H1 (cell line): ENCODE measurements at regions not wholly inside any gene's neighbourhood (a gene's known extent, or its start where the extent isn't known, plus 50 kb on each side); places are given as distances from the start of the nearest gene placed in this dataset.

Source experiments
- CTCF ChIA-PET: fragments of 300-600 bp; sonication (Branson Sonifier 250); formaldehyde crosslinking; loops from one replicate; lab custom pipeline; 2021; ENCODE audit not compliant: partially characterized antibody; lab: Charles Lee
- POLR2A ChIA-PET: fragments of 300-600 bp; sonication (Branson Sonifier 250); formaldehyde crosslinking; loops from one replicate; lab custom pipeline; 2021; ENCODE audit warnings: inconsistent platforms; ENCODE audit not compliant: partially characterized antibody; lab: Charles Lee
- DNase-seq, 2 experiments: peaks; one replicate each; pipeline versions ENCODE4 v3.0.0 to v3.0.0-alpha.2; 2010 to 2022; ENCODE audit warnings: low spot score in 2 of 2, low read depth in 1 of 2, mixed read lengths in 1 of 2
- FAIRE-seq: peaks from 2 replicates; lab custom pipeline; 2011; peaks lifted over from hg19 to GRCh38; lab: Jason Lieb, UNC
- H2AFZ ChIP-seq: 2 replicates; pipeline ENCODE4 v1.8.1; 2012; ENCODE audit warnings: low read length, inconsistent platforms
- H2AK5ac ChIP-seq: 2 replicates; pipeline ENCODE4 v1.6.1; 2013; ENCODE audit warnings: low read depth, low read length
- H2BK120ac ChIP-seq: replicated peaks from 2 replicates; pipeline ENCODE3; 2013; ENCODE audit warnings: low read depth, low read length, inconsistent platforms
- H2BK12ac ChIP-seq: 2 replicates; pipeline ENCODE4 v1.6.1; 2013; ENCODE audit warnings: low read depth, low read length
- H2BK15ac ChIP-seq: 2 replicates; pipeline ENCODE4 v1.6.1; 2013; ENCODE audit warnings: low read length
- H2BK20ac ChIP-seq: 2 replicates; pipeline ENCODE4 v1.6.1; 2013; ENCODE audit warnings: low read length
- H2BK5ac ChIP-seq: 2 replicates; pipeline ENCODE4 v1.6.1; 2013; ENCODE audit warnings: low read depth, low read length
- H3K14ac ChIP-seq: 2 replicates; pipeline ENCODE4 v1.6.1; 2013; ENCODE audit warnings: inconsistent platforms; ENCODE audit not compliant: insufficient read length
- H3K18ac ChIP-seq: 2 replicates; pipeline ENCODE4 v1.6.1; 2013; ENCODE audit warnings: low read length; ENCODE audit errors: extremely low read depth
- H3K23ac ChIP-seq: 2 replicates; pipeline ENCODE4 v1.6.1; 2013; ENCODE audit warnings: inconsistent platforms; ENCODE audit not compliant: insufficient read length
- H3K23me2 ChIP-seq: 2 replicates; pipeline ENCODE4 v1.6.1; 2013; ENCODE audit warnings: low read depth, low read length
- H3K27ac ChIP-seq: 2 replicates; pipeline ENCODE4 v1.6.1; 2011; ENCODE audit warnings: low read depth, low read length, inconsistent platforms
- H3K27me3 ChIP-seq, 4 experiments: replicated peaks in 1 of 4; 1 replicate in 1 of 4; 2 replicates in 3 of 4; pipeline versions ENCODE4 v1.6.1 to v1.8.1; 2011 to 2013; ENCODE audit warnings: low read length in 3 of 4, mild to moderate bottlenecking in 3 of 4, inconsistent platforms in 2 of 4, mixed read lengths in 2 of 4, moderate library complexity in 1 of 4; ENCODE audit not compliant: control insufficient read depth in 3 of 4, insufficient read depth in 3 of 4; ENCODE audit errors: extremely low read depth in 1 of 4
- H3K36me3 ChIP-seq, 4 experiments: 2 replicates each; pipeline versions ENCODE4 v1.6.1 to v1.8.1; 2011 to 2013; ENCODE audit warnings: mild to moderate bottlenecking in 4 of 4, low read length in 3 of 4, moderate library complexity in 2 of 4, control low read depth in 1 of 4, inconsistent platforms in 1 of 4; ENCODE audit not compliant: insufficient read depth in 4 of 4, control insufficient read depth in 2 of 4
- H3K4ac ChIP-seq: replicated peaks from 2 replicates; pipeline ENCODE3; 2013; ENCODE audit warnings: low read length, low read depth, mixed read lengths, inconsistent platforms; ENCODE audit not compliant: insufficient read length
- H3K4me1 ChIP-seq, 4 experiments: replicated peaks in 1 of 4; 1 replicate in 1 of 4; 2 replicates in 3 of 4; pipeline versions ENCODE4 v1.6.1 to v1.8.1; 2011 to 2013; ENCODE audit warnings: low read length in 3 of 4, inconsistent platforms in 2 of 4, mixed read lengths in 1 of 4; ENCODE audit not compliant: insufficient read depth in 4 of 4, control insufficient read depth in 3 of 4
- H3K4me2 ChIP-seq, 2 experiments: 2 replicates each; pipeline versions ENCODE4 v1.6.1 to v1.8.1; 2011 to 2013; ENCODE audit warnings: low read depth in 2 of 2, low read length in 2 of 2, control low read depth in 1 of 2, inconsistent platforms in 1 of 2, mild to moderate bottlenecking in 1 of 2; ENCODE audit not compliant: insufficient read depth in 1 of 2
- H3K4me3 ChIP-seq, 4 experiments: fragments of 200-600, 300-600 bp in 1 of 4; sonication (generic), shearing (Covaris generic), sonication (Bioruptor Twin) in 1 of 4; 2 replicates each; pipeline versions ENCODE4 v1.5.1 to v1.8.1; 2011 to 2016; ENCODE audit warnings: low read length in 4 of 4, low read depth in 3 of 4, control low read depth in 2 of 4, inconsistent platforms in 2 of 4, mild to moderate bottlenecking in 2 of 4, mixed read lengths in 1 of 4, moderate library complexity in 1 of 4; ENCODE audit not compliant: insufficient read depth in 2 of 4; ENCODE audit errors: extremely low read depth in 1 of 4
- H3K56ac ChIP-seq: replicated peaks from 2 replicates; pipeline ENCODE3; 2013; ENCODE audit warnings: low read depth, mild to moderate bottlenecking, mixed read lengths, low read length, inconsistent platforms; ENCODE audit not compliant: insufficient read length
- H3K79me1 ChIP-seq: 2 replicates; pipeline ENCODE4 v1.6.1; 2013; ENCODE audit warnings: low read depth, low read length, control low read depth
- H3K79me2 ChIP-seq, 2 experiments: 2 replicates each; pipeline versions ENCODE4 v1.6.1 to v1.8.1; 2012 to 2013; ENCODE audit warnings: low read length in 2 of 2, mild to moderate bottlenecking in 2 of 2, inconsistent platforms in 1 of 2; ENCODE audit not compliant: insufficient read depth in 2 of 2, control insufficient read depth in 1 of 2
- H3K9ac ChIP-seq, 4 experiments: replicated peaks in 1 of 4; 1 replicate in 1 of 4; 2 replicates in 3 of 4; pipeline versions ENCODE4 v1.6.1 to v1.8.1; 2011 to 2013; ENCODE audit warnings: low read depth in 3 of 4, low read length in 3 of 4, control low read depth in 2 of 4, mild to moderate bottlenecking in 2 of 4, moderate library complexity in 2 of 4, inconsistent platforms in 1 of 4; ENCODE audit errors: extremely low read depth in 1 of 4
- H3K9me3 ChIP-seq, 2 experiments: 2 replicates each; pipeline versions ENCODE4 v1.6.1 to v1.8.1; 2012 to 2013; ENCODE audit warnings: mild to moderate bottlenecking in 2 of 2, moderate library complexity in 2 of 2, control low read depth in 1 of 2, inconsistent platforms in 1 of 2, low read depth in 1 of 2, low read length in 1 of 2, mixed read lengths in 1 of 2; ENCODE audit not compliant: insufficient read depth in 2 of 2
- H4K20me1 ChIP-seq, 2 experiments: replicated peaks in 1 of 2; 2 replicates each; pipeline versions ENCODE3 to v1.8.1; 2011 to 2013; ENCODE audit warnings: inconsistent platforms in 2 of 2, low read length in 2 of 2, mild to moderate bottlenecking in 1 of 2; ENCODE audit not compliant: insufficient read depth in 2 of 2, control insufficient read depth in 1 of 2
- H4K5ac ChIP-seq: 2 replicates; pipeline ENCODE4 v1.6.1; 2013; ENCODE audit warnings: low read length, low read depth, mixed read lengths, inconsistent platforms; ENCODE audit not compliant: insufficient read length
- H4K8ac ChIP-seq: 2 replicates; pipeline ENCODE4 v1.8.0; 2013; ENCODE audit warnings: mild to moderate bottlenecking, moderate library complexity, low read length, inconsistent platforms; ENCODE audit not compliant: insufficient read depth; ENCODE audit errors: extremely low read depth
- H4K91ac ChIP-seq: replicated peaks from 2 replicates; pipeline ENCODE3; 2013; ENCODE audit warnings: low read length, mixed read lengths, inconsistent platforms; ENCODE audit not compliant: insufficient read length
- BACH1 ChIP-seq: IDR thresholded peaks from 2 replicates; pipeline ENCODE4 v1.6.1; 2012; ENCODE audit warnings: low read length, improper control_type of control experiment
- EGR1 ChIP-seq: IDR thresholded peaks from 2 replicates; pipeline ENCODE4 v1.6.1; 2011; ENCODE audit warnings: low read depth, low read length, borderline replicate concordance
- EZH2 ChIP-seq: fragments of 200-600 bp; sonication (generic); IDR thresholded peaks from 2 replicates; pipeline ENCODE4 v1.7.1; 2012; ENCODE audit warnings: low read depth, mild to moderate bottlenecking, moderate library complexity, low read length, inconsistent platforms; ENCODE audit not compliant: severe bottlenecking
- GTF2F1 ChIP-seq: IDR thresholded peaks from 2 replicates; pipeline ENCODE4 v1.6.1; 2012; ENCODE audit warnings: low read depth, low read length, improper control_type of control experiment, borderline replicate concordance
- HDAC2 ChIP-seq, 2 experiments: fragments of 300-600 bp in 1 of 2; sonication (generic) in 1 of 2; IDR thresholded peaks; 2 replicates each; pipeline ENCODE4 v1.6.1; 2011 to 2012; ENCODE audit warnings: low read depth in 2 of 2, low read length in 2 of 2, mild to moderate bottlenecking in 2 of 2, moderate library complexity in 2 of 2, borderline replicate concordance in 1 of 2, inconsistent platforms in 1 of 2
- KDM4A ChIP-seq: IDR thresholded peaks from one replicate; pipeline ENCODE4 v1.7.1; 2012; ENCODE audit warnings: low read depth, mild to moderate bottlenecking, moderate library complexity, low read length, inconsistent platforms; ENCODE audit not compliant: severe bottlenecking
- MAFK ChIP-seq: IDR thresholded peaks from 2 replicates; pipeline ENCODE4 v1.6.1; 2012; ENCODE audit warnings: low read depth, mild to moderate bottlenecking, improper control_type of control experiment, low read length
- NRF1 ChIP-seq: IDR thresholded peaks from 2 replicates; pipeline ENCODE4 v1.6.1; 2011; ENCODE audit warnings: mild to moderate bottlenecking, low read depth, low read length, improper control_type of control experiment
- PHF8 ChIP-seq: fragments of 200-600 bp; sonication (generic); conservative IDR thresholded peaks from 2 replicates; pipeline ENCODE4 v1.7.1; 2012; ENCODE audit warnings: low read depth, mild to moderate bottlenecking, inconsistent platforms, low read length, moderate library complexity
- POLR2A ChIP-seq, 2 experiments: IDR thresholded peaks; 1 replicate in 1 of 2; 2 replicates in 1 of 2; pipeline ENCODE4 v1.6.1; 2011; ENCODE audit warnings: low read depth in 2 of 2, low read length in 2 of 2, mild to moderate bottlenecking in 2 of 2; ENCODE audit errors: control extremely low read depth in 1 of 2
- SUZ12 ChIP-seq: fragments of 200-600 bp; sonication (generic); IDR thresholded peaks from 2 replicates; pipeline ENCODE4 v1.6.1; 2012; ENCODE audit warnings: mild to moderate bottlenecking, inconsistent platforms, low read length, moderate library complexity, mixed read lengths
- TEAD4 ChIP-seq: IDR thresholded peaks from 2 replicates; pipeline ENCODE4 v1.6.1; 2012; ENCODE audit warnings: low read depth, low read length, inconsistent platforms, mixed read lengths
- ZNF274 ChIP-seq: IDR thresholded peaks from 2 replicates; pipeline ENCODE4 v1.7.0; 2012; ENCODE audit warnings: low read length, borderline replicate concordance; ENCODE audit errors: extremely low read depth
- WGBS, 2 experiments: shearing (Covaris generic) in 1 of 2; methylation state at CpG; one replicate each; pipeline versions ENCODE4 v1.1.6 to v1.1.7; 2013 to 2015; ENCODE audit warnings: low lambda C conversion rate in 2 of 2, mixed read lengths in 2 of 2, inconsistent platforms in 1 of 2, low coverage in 1 of 2, missing lambda C conversion rate in 1 of 2; ENCODE audit not compliant: insufficient replicate concordance in 2 of 2, insufficient coverage in 1 of 2, insufficient read length in 1 of 2; ENCODE audit errors: extremely low coverage in 1 of 2, missing lambda C conversion rate in 1 of 2; 5-methylcytosine and 5-hydroxymethylcytosine counted together
- TF ChIP-seq, protein P1 (sequence below): IDR thresholded peaks from 2 replicates; pipeline ENCODE4 v1.6.1; 2011; ENCODE audit warnings: low read length, improper control_type of control experiment

- Histone ChIP-seq H3K9me3 (peaks cover 0 to 2% of the 10 kb centered on the region in 2 experiments; a peak in 1 of 4 replicates), H3K27ac (no peak overlapping the region), H3K23me2 (no peaks in the 10 kb centered on the region), H3K14ac (no peak overlapping the region), H3K79me1 (no peaks in the 10 kb centered on the region), H2BK12ac (no peak overlapping the region), H3K27me3 (no peaks in the 10 kb centered on the region), H3K18ac (no peak overlapping the region), H2BK15ac (no peak overlapping the region), H2BK5ac (no peak overlapping the region), H4K5ac (no peak overlapping the region), H3K56ac (no peak overlapping the region), H3K79me2 (no peaks in the 10 kb centered on the region), H3K23ac (no peak overlapping the region), H3K4me2 (no peak overlapping the region), H3K4me3 (no peak overlapping the region), H3K4me1 (peaks cover 0 to 5% (median 2%) of the 10 kb centered on the region in 4 experiments; a peak in 2 of 7 replicates), H4K8ac (no peak overlapping the region), H4K20me1 (no peaks in the 10 kb centered on the region), H3K4ac (no peak overlapping the region), H3K9ac (no peak overlapping the region), H2AK5ac (no peak overlapping the region), H2AFZ (no peak overlapping the region), H4K91ac (no peak overlapping the region), H3K36me3 (no peaks in the 10 kb centered on the region; a peak in 1 of 8 replicates), H2BK120ac (no peak overlapping the region), H2BK20ac (no peak overlapping the region)
- CTCF ChIA-PET = no interaction called here
- POLR2A ChIA-PET = no interaction called here
- no peak for TF ChIP-seq ZNF274
- no peak for TF ChIP-seq KDM4A
- TF ChIP-seq POLR2A (IDR thresholded peaks at IDR 0.05; ENCODE audit: control extremely low read depth in 1 of 2, low read depth in 2 of 2, low read length in 2 of 2) = no peak
- TF ChIP-seq, protein P1, sequence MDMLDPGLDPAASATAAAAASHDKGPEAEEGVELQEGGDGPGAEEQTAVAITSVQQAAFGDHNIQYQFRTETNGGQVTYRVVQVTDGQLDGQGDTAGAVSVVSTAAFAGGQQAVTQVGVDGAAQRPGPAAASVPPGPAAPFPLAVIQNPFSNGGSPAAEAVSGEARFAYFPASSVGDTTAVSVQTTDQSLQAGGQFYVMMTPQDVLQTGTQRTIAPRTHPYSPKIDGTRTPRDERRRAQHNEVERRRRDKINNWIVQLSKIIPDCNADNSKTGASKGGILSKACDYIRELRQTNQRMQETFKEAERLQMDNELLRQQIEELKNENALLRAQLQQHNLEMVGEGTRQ = no peak
- no peak for TF ChIP-seq PHF8
- TF ChIP-seq GTF2F1 = no peak
- TF ChIP-seq EGR1 = no peak
- no peak for TF ChIP-seq BACH1
- TF ChIP-seq HDAC2 (IDR thresholded peaks at IDR 0.05; ENCODE audit: borderline replicate concordance in 1 of 2, low read depth in 2 of 2, low read length in 2 of 2) = no peak
- no peak for TF ChIP-seq TEAD4
- no peak for TF ChIP-seq MAFK
- no peak for TF ChIP-seq EZH2
- TF ChIP-seq NRF1 = no peak
- no peak for TF ChIP-seq SUZ12
- WGBS, 2 experiments = 94% methylated on average over 1 of the region's 1 CpG; no CpG with 5 or more reads in 1 of the 2 experiments
- DNase-seq (no peak), FAIRE-seq (no peak)
Observed at GRCh38 chr4:137678796-137679195, 146.5 kb upstream of the PCDH18 start.
